ENCODE measurements at regions not wholly inside any gene's neighbourhood (a gene's known extent, or its start where the extent isn't known, plus 50 kb on each side); places are given as distances from the start of the nearest gene placed in this dataset.

GRCh38 chr12:3994500-3994899, 121.3 kb upstream of the PARP11 start:
- TF ChIP-seq CTCF (conservative IDR thresholded peaks at IDR 0.05 in 1 of 2, IDR thresholded peaks at IDR 0.05 in 1 of 2; ENCODE audit: extremely low read depth in 1 of 2, insufficient read depth in 1 of 2, low read depth in 1 of 2, low read length in 2 of 2) (no peak), EZH2 (IDR thresholded peaks at IDR 0.05; ENCODE audit: borderline replicate concordance, low read length) (no peak)
